ENCODE measurements at regions not wholly inside any gene's neighbourhood (a gene's known extent, or its start where the extent isn't known, plus 50 kb on each side); places are given as distances from the start of the nearest gene placed in this dataset.

GRCh38 chr6:3565291-3565690 lies 108.4 kb upstream of the SLC22A23 start:
- DNase-seq (no peak), ATAC-seq (ENCODE audit: low read depth) (no peak)
- no peak overlapping the region for H3K4me2 ChIP-seq (ENCODE audit: low read depth, low read length)
- no peak overlapping the region for H3K9ac ChIP-seq (ENCODE audit: low read depth, low read length)
- no peak overlapping the region for H4K8ac ChIP-seq (ENCODE audit: low read depth in 2 of 2, low read length in 2 of 2)
- H3K36me3 ChIP-seq (ENCODE audit: control insufficient read depth, insufficient read depth, low read length), result no peaks in the 10 kb centered on the region
- POLR2A ChIA-PET (ENCODE audit: unreplicated experiment), result no interaction called here
- in situ Hi-C loops (cut with MboI; ENCODE audit: low sequenced_read_pairs), result no loop called here
- H4K20me1 ChIP-seq (ENCODE audit: insufficient read depth, low read length), result no peaks in the 10 kb centered on the region
- CTCF ChIA-PET, result no interaction called here
- no peak overlapping the region for H4K5ac ChIP-seq (ENCODE audit: low read depth, low read length)
- H2AFZ ChIP-seq (replicated peaks; ENCODE audit: low read length, poor library complexity), result no peak overlapping the region
- no peak overlapping the region for H2BK5ac ChIP-seq (ENCODE audit: low read depth, low read length, poor library complexity, severe bottlenecking)
- no CpG with 5 or more reads among the region's 3 CpGs for WGBS, 2 experiments (ENCODE audit: extremely low coverage in 2 of 2, insufficient read length in 1 of 2)
- dilution Hi-C loops (cut with HindIII; ENCODE audit: low sequenced_read_pairs, unreplicated experiment), result no loop called here
- no peak overlapping the region for H2BK15ac ChIP-seq (ENCODE audit: low read depth, low read length)
- no peak overlapping the region for H3K56ac ChIP-seq (ENCODE audit: extremely low read depth, insufficient read depth, low read length)
- H3K23ac ChIP-seq (ENCODE audit: low read depth, low read length), result no peak overlapping the region
- no peak overlapping the region for H3K18ac ChIP-seq (ENCODE audit: low read depth, low read length)
- TF ChIP-seq RAD21 (IDR thresholded peaks at IDR 0.05; ENCODE audit: low read length) (no peak), POLR2A (IDR thresholded peaks at IDR 0.05; ENCODE audit: low read depth, low read length) (no peak), CHD1 (IDR thresholded peaks at IDR 0.05; ENCODE audit: low read depth, low read length) (no peak), ELK1 (IDR thresholded peaks at IDR 0.05; ENCODE audit: borderline replicate concordance, low read depth, low read length) (no peak), FOS (IDR thresholded peaks at IDR 0.05; ENCODE audit: low read depth, low read length) (no peak), BHLHE40 (IDR thresholded peaks at IDR 0.05; ENCODE audit: low read depth, low read length) (no peak), RFX5 (IDR thresholded peaks at IDR 0.05; ENCODE audit: low read depth, low read length) (no peak), SMC3 (IDR thresholded peaks at IDR 0.05; ENCODE audit: low read depth, low read length) (no peak), MAFK (IDR thresholded peaks at IDR 0.05; ENCODE audit: low read depth, low read length) (no peak), RCOR1 (IDR thresholded peaks at IDR 0.05; ENCODE audit: insufficient replicate concordance, low read length) (no peak), USF2 (IDR thresholded peaks at IDR 0.05; ENCODE audit: low read depth, low read length) (no peak), NFE2L2 (IDR thresholded peaks at IDR 0.05; ENCODE audit: low read depth, low read length) (no peak), CEBPB (IDR thresholded peaks at IDR 0.05; ENCODE audit: low read depth, low read length) (no peak), MAZ (IDR thresholded peaks at IDR 0.05; ENCODE audit: borderline replicate concordance, low read depth, low read length) (no peak), MXI1 (IDR thresholded peaks at IDR 0.05; ENCODE audit: borderline replicate concordance, low read depth, low read length) (no peak), CTCF (conservative IDR thresholded peaks at IDR 0.05; ENCODE audit: low read depth, low read length) (no peak)
- H3K27ac ChIP-seq (ENCODE audit: insufficient read depth, low read length), result no peak overlapping the region
- no peak overlapping the region for H2BK120ac ChIP-seq (ENCODE audit: low read depth, low read length)
- no peaks in the 10 kb centered on the region for H3K9me1 ChIP-seq (ENCODE audit: insufficient read depth, low read length)
- H2AK5ac ChIP-seq (ENCODE audit: low read depth, low read length), result no peak overlapping the region
- H4K91ac ChIP-seq (ENCODE audit: insufficient read depth, low read depth, low read length), result no peak overlapping the region
- BruUV-seq (replicated peaks), result no TSS peak
- no peak overlapping the region for H3K14ac ChIP-seq (replicated peaks; ENCODE audit: low read depth, low read length)
- no peaks in the 10 kb centered on the region for H3K79me1 ChIP-seq (ENCODE audit: low read depth in 1 of 2, low read length in 2 of 2)
- H3K4ac ChIP-seq (ENCODE audit: low read depth, low read length), result no peak overlapping the region
- no peak overlapping the region for H2BK20ac ChIP-seq (ENCODE audit: low read depth, low read length)
- H3K4me1 ChIP-seq (ENCODE audit: control insufficient read depth, insufficient read depth, low read length), result peaks cover 3% of the 10 kb centered on the region; the same call in 1 of the 2 replicates
- no peak overlapping the region for H3K4me3 ChIP-seq (ENCODE audit: insufficient read depth, low read depth, low read length)
- no peak overlapping the region for H2AK9ac ChIP-seq (replicated peaks; ENCODE audit: low read depth, low read length, poor library complexity)
- peaks cover 4% of the 10 kb centered on the region; the same call in 1 of the 2 replicates for H3K9me3 ChIP-seq (ENCODE audit: control insufficient read depth, insufficient read depth, low read length)
- H3K27me3 ChIP-seq (ENCODE audit: control insufficient read depth, insufficient read depth, low read length), result peaks cover 51% of the 10 kb centered on the region
- intact Hi-C loops (cut with micrococcal nuclease), result no loop called here
